Stomach (tissue), 8 donors: ENCODE measurements at regions not wholly inside any gene's neighbourhood (a gene's known extent, or its start where the extent isn't known, plus 50 kb on each side); places are given as distances from the start of the nearest gene placed in this dataset.

Source experiments
- DNase-seq, 2 donors: peaks; one replicate each; pipeline versions ENCODE4 v3.0.0 to v3.0.0-alpha.2; 2013 to 2019
- H3K27ac ChIP-seq, 5 donors: fragments of 200-600 bp in 4 of 5; sonication (generic) in 4 of 5; one replicate each; pipeline ENCODE4 v1.5.1; 2013 to 2019; ENCODE audit warnings: mild to moderate bottlenecking in 1 of 5, moderate library complexity in 1 of 5
- H3K27me3 ChIP-seq, 3 donors: fragments of 200-600 bp; sonication (generic); one replicate each; pipeline ENCODE4 v1.5.1; 2017 to 2019; ENCODE audit warnings: mixed run types in 1 of 3
- H3K36me3 ChIP-seq, 4 donors: fragments of 200-600 bp; sonication (generic); 1 replicate in 3 of 4; 2 replicates in 1 of 4; pipeline ENCODE4 v1.5.1; 2016 to 2019
- H3K4me1 ChIP-seq, 4 donors: fragments of 200-600 bp; sonication (generic); one replicate each; pipeline ENCODE4 v1.5.1; 2016 to 2019
- H3K4me3 ChIP-seq, 4 donors: fragments of 200-600 bp; sonication (generic) in 3 of 4; one replicate each; pipeline ENCODE4 v1.5.1; 2016 to 2019; ENCODE audit warnings: mild to moderate bottlenecking in 1 of 4
- H3K9me3 ChIP-seq, 4 donors: fragments of 200-600 bp; sonication (generic); one replicate each; pipeline ENCODE4 v1.5.1; 2016 to 2019
- CTCF ChIP-seq, 7 experiments: fragments of 450-650 bp in 4 of 7; fragments of 200-600 bp in 3 of 7; sonication (generic) in 3 of 7; IDR thresholded peaks; one replicate each; pipeline ENCODE4 v1.5.1; 2016 to 2019; ENCODE audit warnings: antibody characterized with exemption in 7 of 7, control low read depth in 2 of 7, mild to moderate bottlenecking in 1 of 7
- EP300 ChIP-seq: sonication (generic); formaldehyde crosslinking; IDR thresholded peaks from one replicate; pipeline ENCODE4 v1.6.1; 2017; ENCODE audit warnings: antibody characterized with exemption
- POLR2A ChIP-seq, 4 donors: fragments of 450-650 bp; IDR thresholded peaks; one replicate each; pipeline ENCODE4 v1.6.1; 2016; ENCODE audit warnings: antibody characterized with exemption in 4 of 4, control low read depth in 2 of 4, mild to moderate bottlenecking in 1 of 4, moderate library complexity in 1 of 4
- POLR2AphosphoS5 ChIP-seq, 3 donors: sonication (generic); formaldehyde crosslinking; IDR thresholded peaks; one replicate each; pipeline ENCODE4 v1.6.1; 2016; ENCODE audit warnings: antibody characterized with exemption in 3 of 3
- WGBS, 5 donors: extraction: QIAGEN DNeasy Blood & Tissue Kit in 3 of 5; methylation state at CpG; one replicate each; pipeline versions ENCODE4 v1.1.5 to v1.1.7; 2013 to 2018; 5-methylcytosine and 5-hydroxymethylcytosine counted together
- intact Hi-C: fragments of 100-400 bp; cut with DNase I; formaldehyde crosslinking; loops from one replicate; pipeline ENCODE4 v1.15.1; 2023; ENCODE audit warnings: low total_unique reads
- donor health status: healthy with polysubstance abuse.
- donor health status: Bipolar disorder and iron deficiency.
- donor health status: healthy.

- no peaks in the 10 kb centered on the region for H3K36me3 ChIP-seq
- H3K4me1 ChIP-seq, result no peaks in the 10 kb centered on the region
- no peaks in the 10 kb centered on the region for H3K27me3 ChIP-seq
- no peak for TF ChIP-seq EP300
- no peak for TF ChIP-seq CTCF (IDR thresholded peaks at IDR 0.05)
- no peak for TF ChIP-seq POLR2AphosphoS5 (IDR thresholded peaks at IDR 0.05)
- TF ChIP-seq POLR2A (IDR thresholded peaks at IDR 0.05), result no peak
- no peak overlapping the region for H3K27ac ChIP-seq
- intact Hi-C loops, result no loop called here
- H3K9me3 ChIP-seq, result no peaks in the 10 kb centered on the region
- H3K4me3 ChIP-seq, result no peak overlapping the region
- WGBS, 5 donors, result 88 to 93% (median 90%) methylated on average over 12 to 13 of the region's 13 CpGs
- no peak for DNase-seq
These were observed 257.5 kb downstream of the SIPA1L2 start for GRCh38 chr1:232372431-232372830.

- Histone ChIP-seq H3K4me1 (no peaks in the 10 kb centered on the region), H3K4me3 (no peak overlapping the region), H3K27ac (no peak overlapping the region), H3K9me3 (no peaks in the 10 kb centered on the region), H3K36me3 (no peaks in the 10 kb centered on the region), H3K27me3 (no peaks in the 10 kb centered on the region)
- no peak for DNase-seq
- WGBS, 5 donors, result 73 to 86% (median 80%) methylated on average over 11 of the region's 11 CpGs
- TF ChIP-seq EP300 (no peak), POLR2A (IDR thresholded peaks at IDR 0.05) (no peak), POLR2AphosphoS5 (IDR thresholded peaks at IDR 0.05) (no peak), CTCF (IDR thresholded peaks at IDR 0.05) (no peak)
- intact Hi-C loops, result no loop called here
These were observed 260.3 kb downstream of the SIPA1L2 start for GRCh38 chr1:232369451-232370296.

- Histone ChIP-seq H3K9me3 (no peaks in the 10 kb centered on the region), H3K27ac (no peak overlapping the region), H3K36me3 (no peaks in the 10 kb centered on the region), H3K27me3 (no peaks in the 10 kb centered on the region), H3K4me3 (no peak overlapping the region), H3K4me1 (no peaks in the 10 kb centered on the region)
- intact Hi-C loops, result no loop called here
- TF ChIP-seq POLR2AphosphoS5 (IDR thresholded peaks at IDR 0.05) (no peak), POLR2A (IDR thresholded peaks at IDR 0.05) (no peak), EP300 (no peak), CTCF (IDR thresholded peaks at IDR 0.05) (no peak)
- 89 to 93% (median 92%) methylated on average over 2 of the region's 2 CpGs for WGBS, 5 donors
- DNase-seq, result no peak
These were observed 261.1 kb downstream of the SIPA1L2 start for GRCh38 chr1:232368821-232369321.

GRCh38 chr1:232367293-232367692 is 262.6 kb downstream of the SIPA1L2 start:
- H3K36me3 ChIP-seq, result no peaks in the 10 kb centered on the region
- no peaks in the 10 kb centered on the region for H3K27me3 ChIP-seq
- H3K4me3 ChIP-seq, result no peak overlapping the region
- H3K4me1 ChIP-seq, result no peaks in the 10 kb centered on the region
- DNase-seq, result no peak
- no peak overlapping the region for H3K27ac ChIP-seq
- H3K9me3 ChIP-seq, result no peaks in the 10 kb centered on the region
- TF ChIP-seq POLR2AphosphoS5 (IDR thresholded peaks at IDR 0.05) (no peak), EP300 (no peak), POLR2A (IDR thresholded peaks at IDR 0.05) (no peak), CTCF (IDR thresholded peaks at IDR 0.05) (no peak)
- intact Hi-C loops, result no loop called here
- WGBS, 5 donors, result 36 to 55% (median 46%) methylated on average over 4 of the region's 4 CpGs
